A549 (cell line): ENCODE measurements at regions not wholly inside any gene's neighbourhood (a gene's known extent, or its start where the extent isn't known, plus 50 kb on each side); places are given as distances from the start of the nearest gene placed in this dataset.

ENCODE experiments used
- ATAC-seq, 2 experiments: fragments of 200-7000 bp in 1 of 2; fragments of >200 bp in 1 of 2; cut with Nextera tagmentation in 1 of 2; cut with Tn5 transposase in 1 of 2; 3 replicates each; pipeline versions ENCODE4 v1.8.0 to v1.9.1; 2018 to 2020; ENCODE audit warnings: mild to moderate bottlenecking in 1 of 2, moderate library complexity in 1 of 2
- CTCF ChIA-PET: fragments of 300-600 bp; sonication (Branson Sonifier 250); formaldehyde crosslinking; extraction: SDS; loops from one replicate; lab custom pipeline; 2021; ENCODE audit warnings: antibody characterized with exemption, inconsistent platforms; lab: Yijun Ruan, JAX
- POLR2A ChIA-PET: fragments of 350-600 bp; formaldehyde crosslinking; extraction: SDS; loops from one replicate; lab custom pipeline; 2021; ENCODE audit warnings: antibody characterized with exemption, inconsistent platforms; lab: Yijun Ruan, JAX
- DNase-seq, 2 experiments: peaks; one replicate each; pipeline versions ENCODE4 v3.0.0 to v3.0.0-alpha.2; 2011 to 2016; ENCODE audit warnings: low read depth in 1 of 2, low spot score in 1 of 2
- FAIRE-seq: peaks from 2 replicates; lab custom pipeline; 2011; peaks lifted over from hg19 to GRCh38; lab: Jason Lieb, UNC
- H3K27ac ChIP-seq, 2 experiments: fragments of >200 bp; sonication (Bioruptor Twin); formaldehyde crosslinking; 3 replicates each; pipeline ENCODE4 v1.5.1; 2016 to 2017
- H3K4me1 ChIP-seq: fragments of >200 bp; sonication (Bioruptor Twin); formaldehyde crosslinking; 3 replicates; pipeline ENCODE4 v1.6.1; 2016
- H3K4me2 ChIP-seq: fragments of >200 bp; sonication (Bioruptor Twin); formaldehyde crosslinking; 3 replicates; pipeline ENCODE4 v1.6.1; 2016
- H3K4me3 ChIP-seq: fragments of >200 bp; sonication (Bioruptor Twin); formaldehyde crosslinking; 3 replicates; pipeline ENCODE4 v1.5.1; 2016
- H3K9me3 ChIP-seq: fragments of >200 bp; sonication (Bioruptor Twin); formaldehyde crosslinking; 3 replicates; pipeline ENCODE4 v1.6.1; 2016
- BCL3 ChIP-seq: fragments of >200 bp; sonication (Bioruptor Twin); formaldehyde crosslinking; IDR thresholded peaks from 3 replicates; pipeline ENCODE4 v1.6.1; 2016
- BHLHE40 ChIP-seq: IDR thresholded peaks from 2 replicates; pipeline ENCODE4 v1.6.1; 2012; ENCODE audit warnings: low read depth, low read length, inconsistent platforms
- CBX2 ChIP-seq: fragments of 200-600 bp; sonication (generic); IDR thresholded peaks from 2 replicates; pipeline ENCODE4 v1.6.1; 2016; ENCODE audit warnings: low read depth, mild to moderate bottlenecking, borderline replicate concordance
- CEBPB ChIP-seq, 2 experiments: fragments of >200 bp in 1 of 2; sonication (Bioruptor Twin) in 1 of 2; formaldehyde crosslinking in 1 of 2; IDR thresholded peaks; 2 replicates each; pipeline ENCODE4 v1.6.1; 2012 to 2016
- CHD4 ChIP-seq: fragments of 200-600 bp; sonication (generic); IDR thresholded peaks from 2 replicates; pipeline ENCODE4 v1.6.1; 2016; ENCODE audit warnings: antibody characterized with exemption, mild to moderate bottlenecking, borderline replicate concordance
- EHF ChIP-seq: fragments of 250-450 bp; sonication (Bioruptor Pico); IDR thresholded peaks from 2 replicates; pipeline ENCODE4 v1.5.0; 2020; ENCODE audit warnings: mild to moderate bottlenecking
- EHMT2 ChIP-seq: fragments of 200-600 bp; sonication (generic); IDR thresholded peaks from 2 replicates; pipeline ENCODE4 v1.6.1; 2016; ENCODE audit warnings: antibody characterized with exemption, low read depth, mild to moderate bottlenecking, moderate library complexity
- ESRRA ChIP-seq: fragments of 150-350 bp; IDR thresholded peaks from 2 replicates; pipeline ENCODE4 v1.6.1; 2014; ENCODE audit warnings: mild to moderate bottlenecking, low read length, borderline replicate concordance
- FOSL2 ChIP-seq, 2 experiments: fragments of 450-650 bp in 1 of 2; fragments of >200 bp in 1 of 2; sonication (Bioruptor Twin) in 1 of 2; formaldehyde crosslinking; IDR thresholded peaks; 2 replicates each; pipeline versions ENCODE4 v1.5.0 to v1.6.1; 2016 to 2020; ENCODE audit warnings: mild to moderate bottlenecking in 1 of 2, moderate library complexity in 1 of 2
- FOXS1 ChIP-seq: fragments of 250-450 bp; sonication (Bioruptor Pico); IDR thresholded peaks from 2 replicates; pipeline ENCODE4 v1.5.0; 2020; ENCODE audit warnings: mild to moderate bottlenecking, moderate library complexity
- GATA3 ChIP-seq: IDR thresholded peaks from 2 replicates; pipeline ENCODE4 v1.6.1; 2012; ENCODE audit warnings: borderline replicate concordance
- HDAC2 ChIP-seq: fragments of 200-600 bp; sonication (generic); IDR thresholded peaks from 2 replicates; pipeline ENCODE4 v1.6.1; 2016
- HEYL ChIP-seq: fragments of 250-450 bp; sonication (Bioruptor Pico); IDR thresholded peaks from 2 replicates; pipeline ENCODE4 v1.8.0; 2021; ENCODE audit warnings: mild to moderate bottlenecking, moderate library complexity
- HMGXB4 ChIP-seq: fragments of 250-450 bp; sonication (Bioruptor Pico); IDR thresholded peaks from 2 replicates; pipeline ENCODE4 v1.5.0; 2021; ENCODE audit warnings: mild to moderate bottlenecking, moderate library complexity, borderline replicate concordance
- HOXA7 ChIP-seq: fragments of 250-450 bp; sonication (Bioruptor Pico); IDR thresholded peaks from 2 replicates; pipeline ENCODE4 v1.5.0; 2020; ENCODE audit warnings: mild to moderate bottlenecking, moderate library complexity
- HOXB5 ChIP-seq: fragments of 250-450 bp; sonication (Bioruptor Pico); IDR thresholded peaks from 2 replicates; pipeline ENCODE4 v1.5.0; 2020; ENCODE audit warnings: mild to moderate bottlenecking, moderate library complexity
- JUN ChIP-seq, 2 experiments: fragments of >200 bp; sonication (Bioruptor Twin); formaldehyde crosslinking; IDR thresholded peaks; 2 replicates in 1 of 2; 3 replicates in 1 of 2; pipeline ENCODE4 v1.6.1; 2016 to 2017
- KDM1A ChIP-seq: fragments of 200-600 bp; sonication (generic); IDR thresholded peaks from 2 replicates; pipeline ENCODE4 v1.6.1; 2016; ENCODE audit warnings: low read depth, mild to moderate bottlenecking
- KDM5A ChIP-seq: fragments of 200-600 bp; sonication (generic); IDR thresholded peaks from 2 replicates; pipeline ENCODE4 v1.6.1; 2016; ENCODE audit warnings: antibody characterized with exemption, mild to moderate bottlenecking
- MYC ChIP-seq: IDR thresholded peaks from 2 replicates; pipeline ENCODE4 v1.6.1; 2012; ENCODE audit warnings: mild to moderate bottlenecking, inconsistent platforms, low read length, improper control_type of control experiment, borderline replicate concordance
- NPAS2 ChIP-seq: fragments of 250-450 bp; sonication (Bioruptor Pico); IDR thresholded peaks from 2 replicates; pipeline ENCODE4 v1.8.0; 2022; ENCODE audit warnings: mild to moderate bottlenecking, moderate library complexity, borderline replicate concordance
- NR3C1 ChIP-seq: fragments of >200 bp; sonication (Bioruptor Twin); formaldehyde crosslinking; IDR thresholded peaks from 3 replicates; pipeline ENCODE4 v1.6.1; 2017
- PBX3 ChIP-seq: IDR thresholded peaks from 2 replicates; pipeline ENCODE4 v1.6.1; 2012
- PHF8 ChIP-seq: fragments of 200-600 bp; sonication (generic); IDR thresholded peaks from 2 replicates; pipeline ENCODE4 v1.6.1; 2016; ENCODE audit warnings: low read depth, mild to moderate bottlenecking, antibody characterized with exemption, moderate library complexity, borderline replicate concordance
- RAD21 ChIP-seq, 2 experiments: fragments of >200 bp in 1 of 2; sonication (Bioruptor Twin) in 1 of 2; formaldehyde crosslinking in 1 of 2; IDR thresholded peaks in 1 of 2; conservative IDR thresholded peaks in 1 of 2; 2 replicates in 1 of 2; 3 replicates in 1 of 2; pipeline ENCODE4 v1.6.1; 2012 to 2018; ENCODE audit warnings: inconsistent platforms in 1 of 2
- RARB ChIP-seq: fragments of 250-450 bp; sonication (Bioruptor Pico); IDR thresholded peaks from 2 replicates; pipeline ENCODE4 v1.8.0; 2021; ENCODE audit warnings: mild to moderate bottlenecking, moderate library complexity
- RCOR1 ChIP-seq: fragments of 150-350 bp; IDR thresholded peaks from 2 replicates; pipeline ENCODE4 v1.6.1; 2014; ENCODE audit warnings: antibody characterized with exemption, low read length, low read depth
- REST ChIP-seq: fragments of 200-600 bp; sonication (generic); IDR thresholded peaks from 2 replicates; pipeline ENCODE4 v1.6.1; 2016; ENCODE audit warnings: antibody characterized with exemption, mild to moderate bottlenecking, moderate library complexity
- RNF2 ChIP-seq: fragments of 200-600 bp; sonication (generic); IDR thresholded peaks from 2 replicates; pipeline ENCODE4 v1.6.1; 2016; ENCODE audit warnings: low read depth, mild to moderate bottlenecking, antibody characterized with exemption, moderate library complexity, borderline replicate concordance
- SMC3 ChIP-seq: fragments of >200 bp; sonication (Bioruptor Twin); formaldehyde crosslinking; IDR thresholded peaks from 3 replicates; pipeline ENCODE4 v1.6.1; 2018; ENCODE audit warnings: inconsistent platforms
- TFCP2L1 ChIP-seq: fragments of 250-450 bp; sonication (Bioruptor Pico); IDR thresholded peaks from 2 replicates; pipeline ENCODE4 v1.5.0; 2021; ENCODE audit warnings: mild to moderate bottlenecking
- TP53 ChIP-seq: fragments of 250-450 bp; sonication (Bioruptor Pico); IDR thresholded peaks from 2 replicates; pipeline ENCODE4 v1.5.0; 2021; ENCODE audit warnings: mild to moderate bottlenecking, moderate library complexity
- ZFP36 ChIP-seq: fragments of 450-650 bp; IDR thresholded peaks from 2 replicates; pipeline ENCODE4 v1.6.1; 2014; ENCODE audit warnings: borderline replicate concordance; ENCODE audit not compliant: partially characterized antibody
- ZNF302 ChIP-seq: fragments of 250-450 bp; sonication (Bioruptor Pico); IDR thresholded peaks from 2 replicates; pipeline ENCODE4 v1.9.0; 2021; ENCODE audit warnings: inconsistent platforms, mild to moderate bottlenecking, moderate library complexity
- ZSCAN20 ChIP-seq: fragments of 250-450 bp; sonication (Bioruptor Pico); IDR thresholded peaks from 2 replicates; pipeline ENCODE4 v1.8.0; 2022; ENCODE audit warnings: mild to moderate bottlenecking, moderate library complexity
- WGBS: methylation state at CpG from one replicate; pipeline ENCODE4 v1.1.6; 2017; ENCODE audit errors: missing lambda C conversion rate; 5-methylcytosine and 5-hydroxymethylcytosine counted together

- peaks cover 2% of the 10 kb centered on the region; the same call in 2 of the 3 replicates for H3K9me3 ChIP-seq
- no peak overlapping the region for H3K4me3 ChIP-seq
- peak in 1 of 2 experiments; percentile 18; a peak in 3 of 6 replicates for ATAC-seq
- ChIA-PET POLR2A (interaction anchor here (1.0 to 1.1 kb wide), 2 partner anchors 9 to 146 kb away, joined by 3 to 4 read pairs; no protein-coding TSS in a partner anchor), CTCF (interaction anchor here (0.9 to 2.5 kb wide), 3 partner anchors 67 to 146 kb away, joined by 3 to 6 read pairs (median 4); partner anchors contain the start of gene ABCA1)
- H3K4me1 ChIP-seq: peaks cover 43% of the 10 kb centered on the region
- peak overlapping the region; percentile 29 to 77; a peak in 5 of 6 replicates for H3K27ac ChIP-seq
- DNase-seq: peak in 1 of 2 experiments; percentile 22
- WGBS: 5% methylated on average over 1 of the region's 1 CpG
- FAIRE-seq: no peak
- H3K4me2 ChIP-seq: no peak overlapping the region
- no peak for TF ChIP-seq JUN (IDR thresholded peaks at IDR 0.05)
- no peak for TF ChIP-seq ZSCAN20 (CRISPR knock-in tag)
- TF ChIP-seq ZFP36: no peak
- no peak for TF ChIP-seq HOXA7 (CRISPR knock-in tag)
- no peak for TF ChIP-seq NPAS2 (CRISPR knock-in tag)
- no peak for TF ChIP-seq HEYL (CRISPR knock-in tag)
- no peak for TF ChIP-seq ESRRA
- TF ChIP-seq RNF2: no peak
- TF ChIP-seq KDM1A: no peak
- TF ChIP-seq MYC: no peak
- no peak for TF ChIP-seq PBX3
- TF ChIP-seq TP53: no peak
- TF ChIP-seq CBX2: no peak
- TF ChIP-seq RCOR1: no peak
- no peak for TF ChIP-seq HMGXB4
- TF ChIP-seq TFCP2L1 (CRISPR knock-in tag): no peak
- peak; percentile 73; the same call in 1 of the 2 replicates for TF ChIP-seq GATA3
- TF ChIP-seq REST: no peak
- TF ChIP-seq EHF: no peak
- TF ChIP-seq RARB (CRISPR knock-in tag): no peak
- no peak for TF ChIP-seq KDM5A
- TF ChIP-seq HDAC2: no peak
- no peak for TF ChIP-seq NR3C1
- TF ChIP-seq FOXS1 (CRISPR knock-in tag): no peak
- 0 out of 2 replicates have a peak, but pooled peaks have one; percentile 44 for TF ChIP-seq HOXB5 (CRISPR knock-in tag)
- TF ChIP-seq EHMT2: no peak
- TF ChIP-seq PHF8: no peak
- TF ChIP-seq CEBPB (IDR thresholded peaks at IDR 0.05): peak in 1 of 2 experiments; percentile 81; a peak in 2 of 4 replicates
- no peak for TF ChIP-seq ZNF302
- 0 out of 5 replicates have a peak, but pooled peaks of 1 of the 2 experiments have one; percentile 3 for TF ChIP-seq RAD21 (conservative IDR thresholded peaks at IDR 0.05 in 1 of 2, IDR thresholded peaks at IDR 0.05 in 1 of 2)
- no peak for TF ChIP-seq SMC3
- TF ChIP-seq FOSL2 (IDR thresholded peaks at IDR 0.05): no peak
- peak; percentile 33; the same call in 1 of the 2 replicates for TF ChIP-seq FOSL2 (CRISPR knock-in tag; IDR thresholded peaks at IDR 0.05)
- TF ChIP-seq BCL3: no peak
- no peak for TF ChIP-seq BHLHE40
- no peak for TF ChIP-seq CHD4
Observed at GRCh38 chr9:105073147-105073546, 145.2 kb upstream of the ABCA1 start.
